ENCODE measurements at regions not wholly inside any gene's neighbourhood (a gene's known extent, or its start where the extent isn't known, plus 50 kb on each side); places are given as distances from the start of the nearest gene placed in this dataset.

DNA sequence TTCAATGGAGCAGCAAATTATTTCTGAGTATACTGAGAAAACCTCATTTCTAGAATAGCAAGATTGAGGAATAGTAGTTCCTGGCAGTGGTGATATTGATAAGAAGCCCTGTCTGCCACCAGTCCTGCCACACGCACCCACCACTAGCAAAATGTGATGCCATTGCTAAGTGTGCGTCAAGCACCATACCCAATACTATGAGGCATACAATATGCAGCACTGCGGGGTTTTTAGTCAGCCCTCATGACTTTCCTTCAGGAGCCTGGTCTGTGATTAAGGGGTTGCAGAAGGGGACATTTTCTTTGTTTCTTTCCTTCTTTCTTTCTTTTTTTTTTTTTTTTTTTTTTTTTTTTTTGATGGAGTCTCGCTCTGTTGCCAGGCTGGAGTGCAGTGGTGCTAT, 128.7 kb upstream of the USP38 start:
- intact Hi-C loops (cut with micrococcal nuclease) = no loop called here

DNA sequence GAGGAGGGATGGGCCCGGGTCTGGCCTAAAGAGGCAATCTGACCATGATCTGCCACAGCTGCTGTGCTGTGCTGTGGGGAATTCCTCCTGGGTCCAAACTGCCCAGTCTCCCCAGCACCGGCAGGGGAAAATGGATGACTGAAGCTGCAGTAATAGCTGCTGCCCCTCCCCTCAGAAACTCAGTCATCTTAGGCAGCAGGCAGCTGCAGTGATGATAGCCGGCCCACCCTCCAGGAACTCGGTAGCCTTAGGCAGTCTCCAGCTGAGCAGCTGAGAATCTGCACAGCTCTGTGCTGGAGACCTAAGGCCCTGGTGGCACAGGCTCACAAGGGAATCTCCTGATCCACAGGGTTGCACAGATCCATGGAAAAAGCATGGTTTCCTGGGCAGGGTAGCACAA, 113.4 kb upstream of the USP38 start:
- intact Hi-C loops (cut with micrococcal nuclease) = no loop called here

DNA sequence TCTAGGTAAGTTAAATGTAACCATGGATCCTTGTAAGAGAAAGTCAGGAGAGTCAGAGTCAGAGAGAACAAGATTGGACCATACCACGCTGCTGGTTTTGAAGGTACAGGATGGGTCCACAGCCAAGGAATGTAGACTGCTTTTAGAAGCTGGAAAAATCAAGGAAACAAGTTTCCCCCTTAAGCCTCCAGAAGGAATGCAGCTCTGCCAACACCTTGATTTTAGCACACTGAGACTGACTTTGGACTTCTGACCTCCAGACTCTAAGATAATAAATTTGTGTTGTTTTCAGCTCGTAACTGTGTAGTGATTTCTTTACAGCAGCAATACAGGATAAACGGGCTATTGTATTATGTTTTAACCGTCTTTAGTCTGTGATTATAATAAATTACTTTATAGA, 108.0 kb upstream of the USP38 start:
- intact Hi-C loops (cut with micrococcal nuclease) = no loop called here

DNA sequence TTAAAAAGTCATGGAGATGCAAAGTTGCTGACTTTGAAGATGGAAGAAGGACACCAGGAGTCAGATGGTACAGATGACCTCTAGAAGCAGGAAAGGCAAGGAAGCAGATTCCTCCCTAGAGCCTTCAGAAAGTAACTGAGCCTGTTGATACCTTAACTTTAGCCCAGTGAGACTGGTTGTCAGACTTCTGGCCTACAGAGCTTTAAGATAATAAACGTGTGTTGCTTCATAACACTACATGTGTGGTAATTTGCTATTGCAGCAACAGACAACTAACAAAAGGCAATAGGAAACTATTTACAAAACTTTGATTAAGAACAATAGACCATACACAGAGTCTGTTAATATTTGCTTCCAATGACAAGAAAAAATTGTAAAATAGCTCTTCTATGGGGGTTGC, 102.0 kb upstream of the USP38 start:
- intact Hi-C loops (cut with micrococcal nuclease) = no loop called here

DNA sequence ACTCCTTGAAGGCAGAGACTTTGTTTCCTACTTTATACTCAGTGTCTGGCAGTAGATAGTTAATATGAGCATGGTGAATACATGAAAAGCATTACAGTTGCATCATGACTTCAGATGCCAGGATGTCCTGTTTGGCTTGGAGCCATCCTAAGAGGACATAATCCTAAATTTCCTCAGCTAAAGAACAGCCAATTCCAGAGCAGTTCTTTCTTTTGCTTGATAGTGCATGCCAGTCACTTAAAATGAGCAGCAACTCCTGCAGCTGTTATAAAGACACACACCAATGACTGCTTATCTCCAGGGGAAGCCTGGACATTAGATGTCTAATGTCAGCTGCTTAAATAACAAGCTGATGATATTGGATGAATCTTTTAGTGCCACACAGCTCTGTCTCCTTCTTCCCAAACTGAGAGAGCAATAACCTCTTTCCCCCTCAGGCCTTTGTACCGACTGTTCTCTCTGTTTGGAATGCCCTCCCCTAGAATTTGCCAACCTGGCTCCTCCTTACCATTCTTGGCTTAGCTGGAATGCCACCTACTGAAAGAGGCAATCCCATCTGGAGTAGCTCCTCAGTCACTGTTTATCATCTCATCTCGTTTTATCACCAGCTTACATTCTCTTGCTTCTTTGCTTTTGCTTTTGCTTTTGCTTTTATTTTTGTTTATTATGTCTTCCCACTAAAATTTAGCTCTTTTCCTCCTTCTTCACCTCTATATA, 100.8 kb upstream of the USP38 start:
- intact Hi-C loops (cut with micrococcal nuclease) = no loop called here

DNA sequence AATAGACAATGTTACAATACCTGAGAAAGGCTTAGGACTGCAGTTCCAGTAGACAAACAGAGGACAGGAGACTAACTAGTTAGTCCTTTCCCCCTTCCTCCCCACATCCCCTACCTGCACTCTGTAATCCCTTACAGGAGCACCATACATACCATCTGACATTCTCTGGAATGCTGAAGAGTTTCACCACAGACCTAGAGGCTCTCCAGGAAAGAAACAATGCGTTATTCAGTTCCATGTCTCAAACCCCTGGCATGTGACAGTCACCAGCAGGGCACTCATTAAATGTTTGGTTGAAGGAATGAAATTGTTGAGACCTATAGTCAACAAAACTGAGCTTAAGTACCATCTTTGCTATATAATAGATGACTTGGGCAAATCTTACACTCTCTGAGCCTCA, 100.2 kb upstream of the USP38 start:
- intact Hi-C loops (cut with micrococcal nuclease) = no loop called here

DNA sequence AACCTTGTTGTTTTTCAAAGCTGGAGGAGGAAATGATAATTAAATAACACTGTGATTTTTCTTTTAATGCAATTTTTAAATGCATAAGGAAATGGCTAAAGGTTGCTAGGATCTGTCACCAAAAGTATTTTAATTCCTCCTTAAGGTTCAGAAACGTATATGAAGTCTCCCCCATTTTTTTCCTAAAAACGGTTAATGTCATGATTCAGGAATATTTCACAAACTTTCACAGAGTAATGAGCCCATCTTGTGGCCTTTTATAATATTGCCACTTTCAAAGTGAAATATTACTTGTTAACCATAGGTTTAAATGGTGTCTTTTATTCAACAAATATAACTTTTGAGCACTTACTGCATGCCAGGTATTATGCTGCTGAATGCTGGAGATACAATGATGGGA, 99.5 kb upstream of the USP38 start:
- intact Hi-C loops (cut with micrococcal nuclease) = no loop called here

DNA sequence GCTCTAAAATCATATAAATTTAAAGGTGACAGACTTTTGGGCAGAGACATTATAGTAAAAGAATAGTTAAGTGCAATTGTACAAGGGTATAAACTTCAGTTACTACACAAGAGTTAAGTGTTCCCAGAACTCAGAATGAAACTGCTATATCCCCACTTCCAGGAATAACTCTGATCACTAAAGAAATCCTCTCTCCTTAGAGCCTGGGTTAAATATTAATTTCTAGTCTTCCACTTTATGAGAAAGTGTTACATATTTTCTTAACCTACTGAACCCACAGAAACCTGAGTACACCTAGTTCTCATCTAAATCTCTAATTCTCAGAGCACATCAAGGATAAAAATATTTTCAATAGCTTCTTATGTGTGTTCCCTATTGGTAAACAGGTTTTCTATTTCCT, 99.1 kb upstream of the USP38 start:
- intact Hi-C loops (cut with micrococcal nuclease) = no loop called here

DNA sequence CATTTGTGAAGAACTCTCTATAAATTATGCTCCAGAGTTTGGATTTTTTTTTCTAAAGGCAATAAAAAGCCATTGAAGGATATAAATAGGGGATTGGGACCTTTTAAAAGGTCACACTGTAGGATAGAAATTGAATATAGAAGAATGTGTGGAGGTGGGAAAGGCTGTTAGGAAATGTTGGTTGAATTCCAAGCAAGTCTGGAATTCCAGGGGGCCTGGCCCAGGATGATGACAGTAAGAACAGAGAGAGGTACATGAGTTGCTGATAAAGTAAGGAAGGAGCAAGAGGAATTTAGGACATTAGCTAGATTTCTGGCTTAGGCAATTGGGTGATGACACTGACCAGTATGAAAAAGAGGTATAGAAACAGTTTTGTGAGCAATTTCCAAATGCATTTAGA, 95.4 kb upstream of the USP38 start:
- intact Hi-C loops (cut with micrococcal nuclease) = no loop called here

DNA sequence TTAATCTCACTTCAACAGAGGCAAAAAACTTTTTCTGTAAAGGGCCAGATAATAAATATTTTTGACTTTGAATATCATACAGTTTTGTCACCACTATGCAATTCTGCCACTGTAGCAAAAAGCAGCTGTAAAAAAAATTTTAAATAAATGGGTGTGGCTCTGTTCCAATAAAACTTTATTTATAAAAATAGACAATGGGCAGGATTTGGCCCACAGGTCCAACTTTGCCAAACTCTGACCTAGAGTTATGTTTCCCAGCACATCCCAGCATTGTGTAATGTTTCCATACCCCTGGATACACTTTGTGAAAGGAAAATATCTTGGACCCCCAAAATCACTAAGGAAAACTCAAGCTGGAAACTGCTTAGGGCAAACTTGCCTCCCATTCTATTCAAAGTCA, 94.9 kb upstream of the USP38 start:
- intact Hi-C loops (cut with micrococcal nuclease) = no loop called here

DNA sequence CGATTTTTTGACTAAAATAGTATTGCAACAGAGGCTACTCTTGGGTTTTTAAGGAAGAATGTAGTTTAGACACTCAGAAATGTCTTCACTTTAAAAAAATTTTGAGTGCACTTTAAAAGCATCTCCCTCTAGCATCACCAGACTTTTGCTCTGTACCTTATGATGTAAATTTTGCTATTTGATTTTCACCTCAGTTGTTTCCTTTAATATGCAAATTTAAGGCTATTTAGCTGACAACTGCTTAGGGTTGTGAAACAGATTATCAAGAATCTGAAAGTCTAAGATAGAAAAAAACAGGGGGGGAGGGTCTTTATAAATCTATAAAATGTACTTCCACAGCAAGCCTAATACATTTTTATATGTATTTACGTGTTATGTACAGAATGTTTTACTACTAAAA, 92.9 kb upstream of the USP38 start:
- intact Hi-C loops (cut with micrococcal nuclease) = no loop called here

DNA sequence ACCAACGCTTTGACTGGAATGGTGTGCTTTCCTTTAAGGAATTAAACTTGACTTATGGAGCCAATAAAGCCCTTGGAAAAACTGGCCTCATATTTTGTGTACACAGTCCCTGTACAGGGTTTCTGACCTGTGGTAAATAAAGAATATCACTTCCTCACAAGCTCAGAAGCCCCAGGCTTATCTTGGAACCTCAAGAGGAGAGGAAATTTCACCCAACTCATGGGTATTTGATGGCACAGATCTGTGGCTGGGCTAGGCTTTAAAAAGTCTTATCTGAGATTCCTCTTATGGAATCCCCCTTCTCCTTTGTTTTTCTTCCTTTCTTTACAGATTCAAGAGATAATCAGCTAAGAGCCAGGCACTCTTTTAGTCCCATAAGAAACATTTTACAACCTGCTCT, 89.3 kb upstream of the USP38 start:
- intact Hi-C loops (cut with micrococcal nuclease) = no loop called here

DNA sequence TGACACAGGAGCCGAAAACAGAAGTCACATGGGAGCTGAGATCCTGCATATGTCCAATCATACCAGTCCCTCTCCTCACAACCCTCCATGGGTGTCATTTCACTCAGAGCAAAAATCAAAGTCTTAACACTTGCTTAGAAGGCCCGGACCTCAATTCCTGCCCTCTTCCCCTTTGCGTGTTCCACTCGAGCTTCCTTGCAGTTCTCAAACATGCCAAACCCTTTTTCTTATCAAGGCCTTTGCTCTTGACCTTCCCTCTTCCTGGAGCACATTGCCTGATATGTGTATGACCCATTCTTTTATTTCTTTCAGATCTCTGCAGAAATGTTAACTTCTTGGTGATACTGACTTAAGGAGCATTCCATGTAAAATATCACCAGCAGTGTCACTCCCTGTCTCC, 87.0 kb upstream of the USP38 start:
- intact Hi-C loops (cut with micrococcal nuclease) = no loop called here

DNA sequence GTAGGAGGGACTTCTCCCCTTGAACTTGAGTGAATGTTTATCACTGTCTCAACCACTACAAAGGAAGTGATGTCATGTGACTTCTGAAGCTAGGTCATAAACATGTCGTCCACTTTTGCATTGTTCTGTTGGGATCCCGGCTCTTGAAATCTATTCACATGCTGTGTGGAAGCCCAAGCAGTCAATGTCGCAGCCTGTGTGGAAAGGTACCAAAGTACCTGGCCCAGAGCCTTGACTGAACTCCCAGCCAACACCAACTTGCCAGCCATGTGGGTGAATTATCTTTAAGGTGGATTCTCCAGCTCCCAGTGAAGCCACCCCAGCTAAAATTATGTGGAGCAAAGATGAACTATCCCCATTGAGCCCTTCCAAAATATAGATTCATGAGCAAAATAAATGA, 85.0 kb upstream of the USP38 start:
- intact Hi-C loops (cut with micrococcal nuclease) = no loop called here

DNA sequence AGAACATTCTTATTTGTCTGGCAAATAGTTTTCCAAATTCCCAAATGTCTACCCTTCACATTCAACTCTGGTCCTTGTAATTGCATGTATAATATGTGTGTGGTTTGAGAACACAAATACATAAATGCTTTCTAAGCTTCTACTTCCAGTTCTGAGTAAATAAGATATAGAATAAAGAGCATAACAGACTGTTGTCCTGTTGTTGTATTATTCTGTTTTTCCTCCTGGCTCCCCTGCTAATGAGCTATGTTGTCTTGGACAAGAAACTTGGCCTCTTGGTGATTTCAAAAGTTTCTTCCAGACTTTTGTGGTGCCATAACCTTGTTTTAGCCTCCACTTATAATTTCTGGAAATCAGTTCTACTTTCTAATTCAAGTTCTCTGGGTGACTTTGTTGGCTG, 75.3 kb upstream of the USP38 start:
- intact Hi-C loops (cut with micrococcal nuclease) = no loop called here

DNA sequence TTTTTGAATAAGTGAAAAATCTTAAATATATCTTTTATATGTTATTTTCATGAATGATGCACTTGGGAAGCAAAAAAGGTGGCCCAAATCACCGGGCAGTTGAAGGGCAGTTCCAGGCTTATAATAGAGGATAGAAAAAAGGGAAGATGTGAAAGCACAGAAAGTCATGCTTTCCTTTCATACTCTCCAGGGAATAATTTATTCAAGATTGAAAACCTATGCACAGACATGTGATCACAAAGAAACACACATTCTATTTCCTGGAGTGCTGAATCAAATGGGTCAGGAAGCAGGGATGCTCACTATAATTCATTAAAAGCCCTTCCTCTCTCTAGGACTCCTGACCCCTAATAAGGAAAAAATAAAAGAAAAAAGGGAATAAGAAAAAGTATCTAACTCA, 66.1 kb upstream of the USP38 start:
- intact Hi-C loops (cut with micrococcal nuclease) = no loop called here

DNA sequence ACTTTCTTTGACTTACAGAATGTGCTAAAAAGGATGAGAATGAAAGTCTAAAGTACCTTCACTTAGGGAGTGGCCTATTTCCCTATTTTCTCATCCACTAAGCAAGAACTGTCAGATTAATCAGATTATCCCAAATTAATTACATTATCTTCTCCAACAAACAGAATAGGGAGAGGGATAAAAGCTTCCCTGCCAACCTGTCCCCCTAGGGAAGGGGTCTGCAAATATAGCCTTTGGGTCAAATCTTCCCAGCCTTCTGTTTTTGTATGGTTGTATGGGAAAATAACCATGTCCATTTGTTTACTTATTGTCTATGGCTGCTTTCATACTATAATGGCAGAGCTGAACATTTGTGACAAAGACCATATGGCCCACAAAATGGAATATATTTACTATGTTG, 57.1 kb upstream of the USP38 start:
- intact Hi-C loops (cut with micrococcal nuclease) = no loop called here

DNA sequence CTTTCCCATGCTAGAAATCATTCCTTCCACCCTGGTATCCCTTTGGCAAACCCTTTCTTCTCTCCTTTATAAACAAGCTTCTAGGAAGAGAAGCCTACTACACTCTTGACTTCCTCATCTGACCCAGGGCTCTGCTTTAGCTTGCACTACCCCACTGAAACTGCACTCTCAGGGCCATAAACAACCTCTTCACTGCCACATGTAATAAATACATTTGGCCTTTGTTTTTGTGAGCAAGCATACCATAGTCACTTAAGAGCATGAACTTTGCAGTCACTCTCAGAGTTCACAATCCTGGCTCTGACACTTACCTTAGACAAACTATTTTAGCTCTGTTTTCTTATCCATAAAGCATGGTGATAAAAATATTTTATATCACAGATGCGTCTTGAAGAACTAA, 50.7 kb upstream of the USP38 start:
- intact Hi-C loops (cut with micrococcal nuclease) = no loop called here

Data from T-helper 1 cell treated with Interleukin-12 subunit alpha and Interleukin-12 subunit beta and Interleukin-4 antibody, amounts not matched to agents 30 ng/mL and 1 ng/mL, for 36 hours (primary cell).